Activated CD8-positive, alpha-beta T cell treated with anti-CD3 and anti-CD28 coated beads, Interleukin-2, amount 10 ng/mL, durations not matched to agents 7 days and 5 days (primary cell): ENCODE measurements at regions not wholly inside any gene's neighbourhood (a gene's known extent, or its start where the extent isn't known, plus 50 kb on each side); places are given as distances from the start of the nearest gene placed in this dataset.
"Not testable (repeated sequence)": the region's sequence is repeated elsewhere in the genome, so short reads cannot be mapped to it uniquely, and the experiment has no call there.

ENCODE experiments used
- ATAC-seq: fragments of 150-1000 bp; cut with Tn5 transposase; one replicate; pipeline ENCODE4 v1.10.0; 2021; ENCODE audit warnings: moderate library complexity
- CTCF ChIA-PET: fragments of 350-600 bp; sonication (Branson Sonifier 250); formaldehyde crosslinking; loops from one replicate; lab custom pipeline; 2021; ENCODE audit warnings: antibody characterized with exemption; lab: Charles Lee
- POLR2A ChIA-PET: fragments of 350-600 bp; sonication (Branson Sonifier 250); formaldehyde crosslinking; loops from one replicate; lab custom pipeline; 2021; ENCODE audit warnings: antibody characterized with exemption; lab: Charles Lee
- DNase-seq: peaks from one replicate; pipeline ENCODE4 v3.0.0-alpha.2; 2020
- H3K27ac Mint-ChIP-seq: one replicate; pipeline ENCODE4 v1.8.0; 2021; ENCODE audit warnings: mild to moderate bottlenecking, mixed read lengths
- H3K27me3 Mint-ChIP-seq: one replicate; pipeline ENCODE4 v1.8.0; 2021; ENCODE audit warnings: low read depth, mixed read lengths
- H3K36me3 Mint-ChIP-seq: one replicate; pipeline ENCODE4 v1.8.0; 2021; ENCODE audit warnings: low read depth, mixed read lengths
- H3K4me1 Mint-ChIP-seq: one replicate; pipeline ENCODE4 v1.8.0; 2021; ENCODE audit warnings: low read depth, mixed read lengths
- H3K4me3 Mint-ChIP-seq: one replicate; pipeline ENCODE4 v1.8.0; 2021; ENCODE audit warnings: mild to moderate bottlenecking, mixed read lengths
- H3K9me3 Mint-ChIP-seq: one replicate; pipeline ENCODE4 v1.8.0; 2022; ENCODE audit warnings: mixed read lengths; ENCODE audit not compliant: insufficient read depth

GRCh38 chr22:25475257-25476022 is 89.0 kb upstream of the GRK3 start:
- CTCF ChIA-PET: no interaction called here
- peaks cover 35% of the 10 kb centered on the region for H3K36me3 Mint-ChIP-seq
- DNase-seq (no peak), ATAC-seq (peak; percentile 49)
- H3K4me3 Mint-ChIP-seq: no peak overlapping the region
- H3K9me3 Mint-ChIP-seq: peaks cover 3% of the 10 kb centered on the region
- no peak overlapping the region for H3K27ac Mint-ChIP-seq
- POLR2A ChIA-PET: interaction anchor here (1.0 kb wide), 1 partner anchor 10 kb away, joined by 3 read pairs; no protein-coding TSS in a partner anchor
- H3K27me3 Mint-ChIP-seq: no peaks in the 10 kb centered on the region
- H3K4me1 Mint-ChIP-seq: peaks cover 9% of the 10 kb centered on the region

DNA sequence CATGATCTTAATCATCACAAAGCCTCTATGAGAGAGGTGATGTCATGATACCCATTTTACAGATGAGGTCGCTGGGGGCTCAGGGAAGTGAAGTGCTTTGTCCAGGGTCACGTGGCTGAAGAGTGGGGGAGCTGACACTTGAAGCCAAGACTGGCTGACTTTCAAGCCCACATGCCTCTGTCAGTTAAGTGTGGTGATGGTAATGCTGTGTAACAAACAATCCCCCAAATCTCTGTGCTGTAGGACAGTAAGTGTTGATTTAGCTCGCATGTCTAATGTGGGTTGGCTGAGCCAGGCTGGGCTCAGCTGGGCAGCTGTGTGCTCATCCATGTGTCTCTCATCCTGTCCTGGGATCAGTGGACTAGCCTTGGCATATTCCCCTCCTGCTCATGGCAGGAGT is 87.1 kb upstream of the GRK3 start:
- peaks cover 46% of the 10 kb centered on the region for H3K36me3 Mint-ChIP-seq
- no peak overlapping the region for H3K4me3 Mint-ChIP-seq

GRCh38 chr22:25478111-25478510 is 86.4 kb upstream of the GRK3 start:
- H3K27ac Mint-ChIP-seq: no peak overlapping the region
- H3K36me3 Mint-ChIP-seq: peaks cover 51% of the 10 kb centered on the region
- no peaks in the 10 kb centered on the region for H3K27me3 Mint-ChIP-seq
- DNase-seq: no peak
- ChIA-PET CTCF (interaction anchor here (1.0 kb wide), 1 partner anchor 66 kb away, joined by 4 read pairs; no protein-coding TSS in a partner anchor), POLR2A (no interaction called here)
- ATAC-seq: no peak
- peaks cover 9% of the 10 kb centered on the region for H3K4me1 Mint-ChIP-seq
- peaks cover 3% of the 10 kb centered on the region for H3K9me3 Mint-ChIP-seq
- no peak overlapping the region for H3K4me3 Mint-ChIP-seq

More for the DNA sequence above, 87.1 kb upstream of the GRK3 start:
- ATAC-seq (no peak), DNase-seq (no peak)
- no peak overlapping the region for H3K27ac Mint-ChIP-seq
- POLR2A ChIA-PET: no interaction called here
- CTCF ChIA-PET: interaction anchor here (1.5 kb wide), 1 partner anchor 16 kb away, joined by 6 read pairs; no protein-coding TSS in a partner anchor
- H3K9me3 Mint-ChIP-seq: peaks cover 3% of the 10 kb centered on the region
- H3K27me3 Mint-ChIP-seq: no peaks in the 10 kb centered on the region
- peaks cover 9% of the 10 kb centered on the region for H3K4me1 Mint-ChIP-seq

GRCh38 chr22:25478528-25478927 is 85.9 kb upstream of the GRK3 start:
- ChIA-PET CTCF (interaction anchor here (1.0 kb wide), 1 partner anchor 66 kb away, joined by 4 read pairs; no protein-coding TSS in a partner anchor), POLR2A (no interaction called here)
- DNase-seq (no peak), ATAC-seq (no peak)
- H3K27me3 Mint-ChIP-seq: no peaks in the 10 kb centered on the region
- H3K4me3 Mint-ChIP-seq: no peak overlapping the region
- H3K4me1 Mint-ChIP-seq: peaks cover 9% of the 10 kb centered on the region
- H3K36me3 Mint-ChIP-seq: peaks cover 52% of the 10 kb centered on the region
- H3K9me3 Mint-ChIP-seq: peaks cover 3% of the 10 kb centered on the region
- H3K27ac Mint-ChIP-seq: no peak overlapping the region

DNA sequence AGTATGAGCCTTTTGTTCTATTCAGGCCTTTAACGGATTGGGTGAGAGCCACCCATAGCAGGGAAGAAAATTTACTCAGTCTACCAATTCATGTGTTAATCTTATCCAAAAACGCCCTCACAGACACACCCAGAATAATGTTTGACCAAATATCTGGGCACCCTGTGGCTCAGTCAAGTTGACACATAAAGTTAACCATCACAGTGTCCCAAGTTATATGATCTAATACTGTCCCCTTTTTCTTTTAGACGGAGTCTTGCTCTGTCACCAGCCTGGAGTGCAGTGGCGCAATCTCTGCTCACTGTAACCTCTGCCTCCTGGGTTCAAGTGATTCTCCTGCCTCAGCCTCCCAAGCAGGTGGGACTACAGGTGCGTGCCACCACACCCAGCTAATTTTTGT is 83.6 kb upstream of the GRK3 start:
- Mint-ChIP-seq H3K36me3 (peaks cover 73% of the 10 kb centered on the region), H3K4me1 (peaks cover 23% of the 10 kb centered on the region)
- H3K4me3 Mint-ChIP-seq, H3K27ac Mint-ChIP-seq, POLR2A ChIA-PET, H3K27me3 Mint-ChIP-seq, H3K9me3 Mint-ChIP-seq, ATAC-seq, DNase-seq: not testable (repeated sequence)
- CTCF ChIA-PET: interaction anchor here (1.1 to 1.5 kb wide), 2 partner anchors 18 to 292 kb away, joined by 3 read pairs; no protein-coding TSS in a partner anchor

DNA sequence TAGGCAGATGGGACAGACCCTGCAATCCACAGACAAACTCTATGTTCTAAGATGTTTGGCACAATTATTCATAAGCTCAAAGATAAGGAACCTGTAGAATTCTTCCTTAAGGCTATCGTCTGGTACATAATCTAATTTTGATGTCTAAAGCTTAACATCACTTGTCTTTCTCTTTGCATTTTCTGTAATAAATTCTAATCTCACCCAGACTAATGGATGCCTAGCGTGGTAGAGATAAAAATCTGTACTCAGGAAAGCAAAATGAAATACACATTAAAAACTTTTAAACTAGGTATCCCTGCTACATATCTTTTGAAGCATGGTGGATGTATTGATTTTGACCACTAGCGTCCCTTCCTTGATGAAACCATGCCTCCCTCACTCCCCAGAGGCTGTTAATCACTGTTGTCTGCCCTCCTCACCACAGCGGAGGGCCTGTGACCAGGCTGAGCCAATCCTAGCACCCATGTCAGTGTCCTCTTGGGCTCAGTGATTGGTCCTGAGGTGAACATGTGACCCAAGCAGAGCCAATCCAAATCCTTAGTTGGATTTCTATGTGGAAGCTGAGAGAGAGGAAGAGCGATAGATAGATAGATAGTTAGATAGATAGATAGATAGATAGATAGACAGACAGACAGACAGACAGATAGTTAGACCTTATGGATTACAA is 82.2 kb upstream of the GRK3 start:
- Mint-ChIP-seq H3K4me3 (no peak overlapping the region), H3K27me3 (no peaks in the 10 kb centered on the region), H3K4me1 (peaks cover 30% of the 10 kb centered on the region), H3K9me3 (peaks cover 3% of the 10 kb centered on the region), H3K36me3 (peaks cover 70% of the 10 kb centered on the region), H3K27ac (no peak overlapping the region)
- no peak for DNase-seq
- CTCF ChIA-PET: interaction anchor here (0.6 to 1.5 kb wide), 2 partner anchors 59 to 290 kb away, joined by 3 read pairs; no protein-coding TSS in a partner anchor
- no peak for ATAC-seq
- POLR2A ChIA-PET: interaction anchor here (0.6 kb wide), 1 partner anchor 249 kb away, joined by 4 read pairs; no protein-coding TSS in a partner anchor

DNA sequence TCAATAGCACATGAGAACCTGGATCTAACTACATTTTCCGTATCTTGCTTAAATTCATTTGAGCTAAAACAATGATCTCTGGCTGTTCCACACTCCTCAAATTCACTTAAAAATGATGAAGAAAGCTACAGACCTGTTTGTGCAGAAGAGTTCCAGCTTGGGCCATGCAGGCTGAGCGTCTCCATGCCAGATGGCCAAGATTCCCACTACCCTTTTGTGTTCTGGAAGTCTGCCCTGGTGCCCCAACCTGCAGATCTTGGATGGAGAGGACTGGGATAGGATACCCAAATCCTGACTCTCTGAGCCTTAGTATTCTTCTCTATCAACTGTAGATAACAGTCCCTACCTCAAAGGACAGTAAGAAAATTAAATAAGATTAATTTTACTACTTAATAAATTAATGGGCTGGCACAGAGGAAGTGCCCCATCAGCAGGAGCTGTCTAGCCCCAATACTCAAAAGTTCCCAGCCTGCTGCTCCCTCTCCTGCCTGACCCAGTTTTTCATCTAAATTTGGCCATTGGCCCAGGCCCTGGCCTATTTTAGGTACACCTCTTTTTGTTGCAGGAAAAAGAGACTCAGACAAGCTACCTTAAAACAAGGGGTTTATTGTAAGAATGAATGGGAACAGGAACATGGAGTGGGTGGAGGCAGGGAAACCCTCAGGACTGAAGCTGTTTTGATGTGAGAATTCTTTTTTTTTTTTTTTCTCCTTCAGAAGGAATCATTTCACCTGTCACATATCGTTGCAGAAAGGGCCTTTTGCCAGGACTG is 81.4 kb upstream of the GRK3 start:
- H3K4me3 Mint-ChIP-seq: no peak overlapping the region
- H3K27ac Mint-ChIP-seq: no peak overlapping the region
- ChIA-PET POLR2A (no interaction called here), CTCF (interaction anchor here (0.9 to 2.8 kb wide), 2 partner anchors 61 to 290 kb away, joined by 3 to 11 read pairs; no protein-coding TSS in a partner anchor)
- peaks cover 30% of the 10 kb centered on the region for H3K4me1 Mint-ChIP-seq
- peaks cover 62% of the 10 kb centered on the region for H3K36me3 Mint-ChIP-seq
- ATAC-seq (no peak), DNase-seq (no peak)
- H3K9me3 Mint-ChIP-seq: no peaks in the 10 kb centered on the region
- H3K27me3 Mint-ChIP-seq: no peaks in the 10 kb centered on the region

DNA sequence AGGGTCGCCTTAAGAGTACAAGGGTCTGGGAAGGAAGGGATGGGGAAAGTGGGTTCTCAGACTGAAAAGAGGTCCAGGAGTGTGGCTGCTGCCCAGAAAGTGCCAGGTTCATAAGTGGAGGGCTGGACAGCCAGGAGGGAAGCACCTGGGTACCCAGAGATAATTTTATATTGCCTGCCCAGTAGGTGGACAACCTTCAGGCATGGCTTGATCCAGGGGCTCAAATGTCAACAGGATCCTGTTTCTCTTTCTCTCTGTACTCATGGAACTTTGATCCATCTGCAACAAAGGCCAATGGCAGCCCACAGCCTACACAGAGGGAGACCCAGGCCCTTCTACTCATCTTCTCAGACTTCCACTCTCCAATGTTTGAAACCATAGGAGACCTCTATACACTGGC is 80.5 kb upstream of the GRK3 start:
- peaks cover 30% of the 10 kb centered on the region for H3K4me1 Mint-ChIP-seq
- no peaks in the 10 kb centered on the region for H3K9me3 Mint-ChIP-seq
- ATAC-seq: no peak
- CTCF ChIA-PET: interaction anchor here (0.9 to 2.8 kb wide), 2 partner anchors 60 to 289 kb away, joined by 3 to 11 read pairs; no protein-coding TSS in a partner anchor
- DNase-seq: no peak
- H3K36me3 Mint-ChIP-seq: peaks cover 55% of the 10 kb centered on the region
- H3K27ac Mint-ChIP-seq: no peak overlapping the region
- POLR2A ChIA-PET: interaction anchor here (0.6 kb wide), 1 partner anchor 13 kb away, joined by 4 read pairs; no protein-coding TSS in a partner anchor
- H3K27me3 Mint-ChIP-seq: no peaks in the 10 kb centered on the region
- no peak overlapping the region for H3K4me3 Mint-ChIP-seq

DNA sequence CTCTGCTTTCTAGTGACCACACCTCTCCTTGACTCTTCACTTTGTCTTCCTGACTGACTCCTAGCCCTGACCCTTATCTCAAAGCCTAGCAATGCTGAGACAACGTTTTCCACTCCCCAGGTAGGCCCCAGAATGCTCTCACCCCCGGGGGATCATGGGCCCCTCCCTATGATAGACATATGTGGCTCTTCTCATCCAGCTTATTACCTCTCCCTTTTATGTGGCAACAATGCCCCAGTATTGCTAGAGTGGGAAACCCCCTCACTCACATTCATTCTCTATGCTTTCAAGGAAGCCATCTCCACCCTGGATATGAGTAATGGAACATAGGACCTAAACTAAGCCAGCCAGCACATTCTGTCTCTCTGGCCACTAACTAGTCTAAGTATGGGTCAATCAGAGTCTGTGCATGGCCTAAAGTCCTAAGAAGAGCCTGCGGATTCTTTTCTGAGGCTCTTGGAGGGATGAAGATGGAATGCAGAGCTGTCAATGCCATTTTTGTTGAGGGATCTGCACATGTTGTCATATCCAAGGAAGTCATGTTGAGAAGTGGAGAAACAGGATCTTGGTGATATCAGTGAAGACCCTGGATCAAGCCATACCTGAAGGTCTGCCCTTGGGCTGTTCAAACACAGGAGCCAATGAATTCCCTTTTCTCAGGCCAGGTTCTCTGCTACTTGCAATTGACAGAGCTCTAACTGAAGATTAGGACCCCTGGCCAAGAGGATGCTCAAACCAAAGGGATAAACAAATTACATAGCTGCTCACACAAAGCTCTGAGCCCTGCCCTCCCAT is 79.8 kb upstream of the GRK3 start:
- CTCF ChIA-PET: interaction anchor here (1.0 to 2.8 kb wide), 3 partner anchors 10 to 288 kb away, joined by 3 to 11 read pairs (median 5); no protein-coding TSS in a partner anchor
- no peaks in the 10 kb centered on the region for H3K9me3 Mint-ChIP-seq
- DNase-seq: no peak
- no peaks in the 10 kb centered on the region for H3K27me3 Mint-ChIP-seq
- POLR2A ChIA-PET: interaction anchor here (0.6 to 1.0 kb wide), 2 partner anchors 9 to 12 kb away, joined by 3 to 4 read pairs; no protein-coding TSS in a partner anchor
- ATAC-seq: no peak
- H3K36me3 Mint-ChIP-seq: peaks cover 56% of the 10 kb centered on the region
- H3K4me1 Mint-ChIP-seq: peaks cover 30% of the 10 kb centered on the region
- H3K4me3 Mint-ChIP-seq: no peak overlapping the region
- H3K27ac Mint-ChIP-seq: peak overlapping the region; percentile 31

- H3K36me3 Mint-ChIP-seq: peaks cover 56% of the 10 kb centered on the region
- ATAC-seq: peak; percentile 53
- no peak for DNase-seq
- no peaks in the 10 kb centered on the region for H3K27me3 Mint-ChIP-seq
- ChIA-PET CTCF (interaction anchor here (1.0 to 2.8 kb wide), 3 partner anchors 9 to 287 kb away, joined by 3 to 11 read pairs (median 5); no protein-coding TSS in a partner anchor), POLR2A (interaction anchor here (1.0 kb wide), 1 partner anchor 10 kb away, joined by 3 read pairs; no protein-coding TSS in a partner anchor)
- H3K4me3 Mint-ChIP-seq: no peak overlapping the region
- no peaks in the 10 kb centered on the region for H3K9me3 Mint-ChIP-seq
- peak overlapping the region; percentile 26 for H3K27ac Mint-ChIP-seq
- peaks cover 30% of the 10 kb centered on the region for H3K4me1 Mint-ChIP-seq
These were observed 78.6 kb upstream of the GRK3 start for GRCh38 chr22:25485626-25486545.
